KMS-11 (cell line): ENCODE measurements at regions not wholly inside any gene's neighbourhood (a gene's known extent, or its start where the extent isn't known, plus 50 kb on each side); places are given as distances from the start of the nearest gene placed in this dataset.

Experiments
- H2AFZ ChIP-seq: fragments of 200-600 bp; sonication (generic); 2 replicates; pipeline ENCODE4 v1.6.1; 2016; ENCODE audit warnings: antibody characterized with exemption, mixed run types, low read depth
- H3K27ac ChIP-seq: fragments of 200-600 bp; sonication (generic); 2 replicates; pipeline ENCODE4 v1.6.1; 2016; ENCODE audit warnings: mild to moderate bottlenecking, mixed run types
- H3K27me3 ChIP-seq: fragments of 200-600 bp; sonication (generic); 2 replicates; pipeline ENCODE4 v1.6.1; 2017; ENCODE audit warnings: mild to moderate bottlenecking, low read depth, mixed run types, moderate library complexity; ENCODE audit not compliant: insufficient read depth
- H3K36me3 ChIP-seq: fragments of 200-600 bp; sonication (generic); 2 replicates; pipeline ENCODE4 v1.6.1; 2017; ENCODE audit warnings: mild to moderate bottlenecking, mixed run types; ENCODE audit not compliant: insufficient read depth
- H3K4me1 ChIP-seq: fragments of 200-600 bp; sonication (generic); 2 replicates; pipeline ENCODE4 v1.6.1; 2016; ENCODE audit warnings: mild to moderate bottlenecking, low read depth, mixed run types; ENCODE audit not compliant: poor library complexity, severe bottlenecking
- H3K4me2 ChIP-seq: fragments of 200-600 bp; sonication (generic); 2 replicates; pipeline ENCODE4 v1.7.0; 2016; ENCODE audit warnings: mild to moderate bottlenecking, mixed run types
- H3K4me3 ChIP-seq: fragments of 200-600 bp; sonication (generic); IDR thresholded peaks from 2 replicates; pipeline ENCODE4 v1.6.1; 2017; ENCODE audit warnings: low read depth, low read length, mixed read lengths; ENCODE audit not compliant: insufficient read depth
- H3K79me2 ChIP-seq: fragments of 200-600 bp; sonication (generic); 2 replicates; pipeline ENCODE4 v1.6.1; 2016; ENCODE audit warnings: low read depth, mixed run types; ENCODE audit not compliant: insufficient read depth
- H3K9ac ChIP-seq: fragments of 200-600 bp; sonication (generic); 2 replicates; pipeline ENCODE4 v1.6.1; 2016; ENCODE audit warnings: mild to moderate bottlenecking, mixed run types
- H4K20me1 ChIP-seq: fragments of 200-600 bp; sonication (generic); 2 replicates; pipeline ENCODE4 v1.6.1; 2016; ENCODE audit warnings: mild to moderate bottlenecking, mixed run types; ENCODE audit not compliant: insufficient read depth
- TF ChIP-seq, protein P1 (sequence below): fragments of 200-600 bp; sonication (generic); conservative IDR thresholded peaks from 2 replicates; pipeline ENCODE4 v1.6.1; 2017; ENCODE audit warnings: low read depth, mild to moderate bottlenecking, antibody characterized with exemption, low read length, moderate library complexity, mixed read lengths

DNA sequence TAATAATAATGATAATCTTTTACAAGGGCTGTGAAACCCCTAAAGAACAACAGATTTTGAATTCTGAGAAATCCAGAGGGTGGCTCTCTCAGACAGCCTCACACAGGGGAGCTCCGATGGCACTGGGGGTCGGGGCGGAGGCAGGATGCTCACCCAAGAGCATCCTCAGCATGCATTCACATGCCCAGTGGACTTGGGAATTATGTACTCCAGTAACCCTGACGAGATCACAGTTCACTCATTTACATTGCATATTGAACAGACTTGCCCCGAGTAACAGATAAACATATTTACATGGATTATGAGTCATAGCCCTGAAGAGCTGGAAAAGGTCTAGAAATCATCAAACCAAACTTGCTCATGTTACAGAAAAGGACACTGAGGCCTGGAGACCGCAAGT, 482.7 kb upstream of the JARID2 start:
- Histone ChIP-seq H3K4me3 (no peak overlapping the region), H3K9ac (no peak overlapping the region), H2AFZ (no peak overlapping the region), H3K36me3 (no peaks in the 10 kb centered on the region), H4K20me1 (no peaks in the 10 kb centered on the region), H3K27me3 (no peaks in the 10 kb centered on the region), H3K4me2 (no peak overlapping the region), H3K4me1 (no peaks in the 10 kb centered on the region), H3K27ac (no peak overlapping the region), H3K79me2 (no peaks in the 10 kb centered on the region)
- TF ChIP-seq, protein P1, sequence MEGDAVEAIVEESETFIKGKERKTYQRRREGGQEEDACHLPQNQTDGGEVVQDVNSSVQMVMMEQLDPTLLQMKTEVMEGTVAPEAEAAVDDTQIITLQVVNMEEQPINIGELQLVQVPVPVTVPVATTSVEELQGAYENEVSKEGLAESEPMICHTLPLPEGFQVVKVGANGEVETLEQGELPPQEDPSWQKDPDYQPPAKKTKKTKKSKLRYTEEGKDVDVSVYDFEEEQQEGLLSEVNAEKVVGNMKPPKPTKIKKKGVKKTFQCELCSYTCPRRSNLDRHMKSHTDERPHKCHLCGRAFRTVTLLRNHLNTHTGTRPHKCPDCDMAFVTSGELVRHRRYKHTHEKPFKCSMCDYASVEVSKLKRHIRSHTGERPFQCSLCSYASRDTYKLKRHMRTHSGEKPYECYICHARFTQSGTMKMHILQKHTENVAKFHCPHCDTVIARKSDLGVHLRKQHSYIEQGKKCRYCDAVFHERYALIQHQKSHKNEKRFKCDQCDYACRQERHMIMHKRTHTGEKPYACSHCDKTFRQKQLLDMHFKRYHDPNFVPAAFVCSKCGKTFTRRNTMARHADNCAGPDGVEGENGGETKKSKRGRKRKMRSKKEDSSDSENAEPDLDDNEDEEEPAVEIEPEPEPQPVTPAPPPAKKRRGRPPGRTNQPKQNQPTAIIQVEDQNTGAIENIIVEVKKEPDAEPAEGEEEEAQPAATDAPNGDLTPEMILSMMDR = no peak

DNA sequence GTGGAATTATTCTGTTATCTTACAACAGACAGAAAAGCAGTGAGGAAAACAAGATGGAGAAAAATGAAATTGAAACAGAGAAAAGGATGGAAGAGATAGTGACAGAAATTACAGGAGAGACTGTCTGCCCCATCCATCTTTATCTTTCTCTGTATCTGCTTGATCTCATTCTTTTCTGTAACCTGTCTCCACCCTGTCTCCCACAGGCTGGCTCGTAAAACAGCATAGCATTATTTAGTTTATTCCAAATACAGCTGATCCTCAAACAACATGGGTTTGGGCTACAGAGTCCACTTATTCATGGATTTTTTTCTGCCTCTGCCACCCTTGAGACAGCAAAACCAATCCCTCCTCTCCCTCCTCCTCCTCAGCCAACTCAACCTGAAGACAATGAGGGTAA, 482.3 kb upstream of the JARID2 start:
- Histone ChIP-seq H3K36me3 (no peaks in the 10 kb centered on the region), H3K4me3 (no peak overlapping the region), H2AFZ (no peak overlapping the region), H3K79me2 (no peaks in the 10 kb centered on the region), H3K9ac (no peak overlapping the region), H4K20me1 (no peaks in the 10 kb centered on the region), H3K27me3 (no peaks in the 10 kb centered on the region), H3K4me2 (no peak overlapping the region), H3K4me1 (no peaks in the 10 kb centered on the region), H3K27ac (no peak overlapping the region)
- TF ChIP-seq, protein P1 = no peak

DNA sequence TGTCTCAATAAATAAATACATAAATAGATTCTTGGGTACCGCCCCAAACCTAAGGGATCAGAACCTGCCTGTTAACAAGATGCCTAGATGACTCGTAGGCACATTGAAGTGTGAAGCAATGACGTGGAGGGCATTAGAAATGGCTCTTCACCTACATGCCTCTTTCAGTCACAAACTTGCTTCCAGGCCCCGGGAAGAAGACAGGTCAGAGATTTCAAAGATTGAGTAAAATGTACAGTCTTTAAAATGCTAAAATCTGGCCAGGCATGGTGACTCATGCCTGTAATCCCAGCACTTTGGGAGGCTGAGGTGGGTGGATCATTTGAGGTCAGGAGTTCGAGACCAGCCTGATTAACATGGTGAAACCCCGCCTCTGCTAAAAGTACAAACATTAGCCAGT, 480.8 kb upstream of the JARID2 start:
- TF ChIP-seq, protein P1 = no peak
- H3K4me2 ChIP-seq = no peak overlapping the region
- peaks cover 2% of the 10 kb centered on the region for H3K4me1 ChIP-seq
- H2AFZ ChIP-seq = no peak overlapping the region
- H4K20me1 ChIP-seq = no peaks in the 10 kb centered on the region
- H3K79me2 ChIP-seq = no peaks in the 10 kb centered on the region
- no peak overlapping the region for H3K4me3 ChIP-seq
- no peaks in the 10 kb centered on the region for H3K36me3 ChIP-seq
- no peak overlapping the region for H3K27ac ChIP-seq
- H3K27me3 ChIP-seq = no peaks in the 10 kb centered on the region
- H3K9ac ChIP-seq = no peak overlapping the region

DNA sequence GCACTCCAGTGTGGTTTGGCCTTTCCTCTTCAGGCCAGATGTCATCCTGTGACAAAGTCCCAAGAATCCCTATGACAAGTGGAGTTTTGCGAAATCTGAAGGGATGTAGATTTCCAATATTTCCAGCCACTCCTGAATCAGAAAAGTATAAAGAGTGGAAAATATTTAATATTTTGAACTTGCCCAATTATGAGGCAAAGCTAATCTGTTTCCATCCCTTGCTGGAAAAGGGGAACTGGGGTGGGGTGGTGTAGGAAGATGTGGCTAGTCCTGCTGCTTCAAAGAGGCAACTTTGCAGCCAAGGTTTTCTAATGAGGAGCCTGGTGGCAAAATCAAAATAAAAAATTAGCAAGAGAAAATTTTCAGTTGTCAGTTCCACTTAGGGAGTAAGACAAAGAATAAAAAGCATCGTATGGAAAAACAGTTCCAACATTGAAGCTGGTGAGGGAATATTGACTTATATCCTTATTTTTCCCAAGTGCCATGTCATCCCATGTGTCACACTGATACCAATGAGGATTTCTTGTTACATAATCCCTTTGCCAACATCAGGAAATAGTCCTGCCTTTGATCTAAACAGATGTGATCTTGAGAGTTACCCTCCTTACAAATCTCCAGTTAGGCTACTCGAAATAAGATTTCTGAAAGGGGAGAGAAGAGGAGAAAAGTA, 480.0 kb upstream of the JARID2 start:
- no peaks in the 10 kb centered on the region for H3K36me3 ChIP-seq
- no peak overlapping the region for H3K9ac ChIP-seq
- H3K4me3 ChIP-seq = no peak overlapping the region
- no peak overlapping the region for H3K27ac ChIP-seq
- no peak overlapping the region for H3K4me2 ChIP-seq
- no peaks in the 10 kb centered on the region for H4K20me1 ChIP-seq
- no peaks in the 10 kb centered on the region for H3K79me2 ChIP-seq
- H3K27me3 ChIP-seq = no peaks in the 10 kb centered on the region
- peaks cover 6% of the 10 kb centered on the region for H3K4me1 ChIP-seq
- H2AFZ ChIP-seq = no peak overlapping the region
- TF ChIP-seq, protein P1 = no peak
